Cardiac fibroblast (primary cell): ENCODE measurements at regions not wholly inside any gene's neighbourhood (a gene's known extent, or its start where the extent isn't known, plus 50 kb on each side); places are given as distances from the start of the nearest gene placed in this dataset.

ENCODE experiments used
- DNase-seq, 2 donors: peaks; one replicate each; pipeline versions ENCODE4 v3.0.0 to v3.0.0-alpha.2; 2010; ENCODE audit warnings: low read depth in 2 of 2
- H3K4me3 ChIP-seq, 2 donors: replicated peaks in 1 of 2; 1 replicate in 1 of 2; 2 replicates in 1 of 2; pipeline ENCODE4 v1.5.1; 2011; ENCODE audit warnings: low read depth in 2 of 2, low read length in 2 of 2, mild to moderate bottlenecking in 2 of 2, moderate library complexity in 1 of 2
- TF ChIP-seq, protein P1 (sequence below): IDR thresholded peaks from one replicate; pipeline ENCODE4 v1.5.1; 2011; ENCODE audit warnings: low read depth, mild to moderate bottlenecking, low read length, inconsistent platforms

DNA sequence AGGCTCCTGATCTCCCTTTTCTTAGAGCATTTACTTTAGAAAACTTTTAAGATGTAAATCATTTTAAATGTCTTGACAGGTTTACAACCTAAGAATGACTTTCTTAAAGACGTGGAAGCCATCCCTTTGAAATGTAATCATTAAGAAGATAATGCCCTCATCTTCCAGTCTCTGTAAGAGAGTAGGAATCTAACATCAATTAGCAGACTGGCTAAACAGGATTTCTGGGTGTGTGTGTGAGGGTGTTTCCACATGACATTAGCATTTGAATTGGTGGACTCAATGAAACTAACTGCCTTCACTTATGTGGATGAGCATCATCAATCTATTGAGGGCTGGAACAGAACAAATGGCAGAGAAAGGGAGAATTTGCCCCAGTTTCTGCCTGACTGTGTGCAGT lies 329.5 kb downstream of the RPL10L start:
- H3K4me3 ChIP-seq = no peak overlapping the region
- no peak for DNase-seq
- TF ChIP-seq, protein P1, sequence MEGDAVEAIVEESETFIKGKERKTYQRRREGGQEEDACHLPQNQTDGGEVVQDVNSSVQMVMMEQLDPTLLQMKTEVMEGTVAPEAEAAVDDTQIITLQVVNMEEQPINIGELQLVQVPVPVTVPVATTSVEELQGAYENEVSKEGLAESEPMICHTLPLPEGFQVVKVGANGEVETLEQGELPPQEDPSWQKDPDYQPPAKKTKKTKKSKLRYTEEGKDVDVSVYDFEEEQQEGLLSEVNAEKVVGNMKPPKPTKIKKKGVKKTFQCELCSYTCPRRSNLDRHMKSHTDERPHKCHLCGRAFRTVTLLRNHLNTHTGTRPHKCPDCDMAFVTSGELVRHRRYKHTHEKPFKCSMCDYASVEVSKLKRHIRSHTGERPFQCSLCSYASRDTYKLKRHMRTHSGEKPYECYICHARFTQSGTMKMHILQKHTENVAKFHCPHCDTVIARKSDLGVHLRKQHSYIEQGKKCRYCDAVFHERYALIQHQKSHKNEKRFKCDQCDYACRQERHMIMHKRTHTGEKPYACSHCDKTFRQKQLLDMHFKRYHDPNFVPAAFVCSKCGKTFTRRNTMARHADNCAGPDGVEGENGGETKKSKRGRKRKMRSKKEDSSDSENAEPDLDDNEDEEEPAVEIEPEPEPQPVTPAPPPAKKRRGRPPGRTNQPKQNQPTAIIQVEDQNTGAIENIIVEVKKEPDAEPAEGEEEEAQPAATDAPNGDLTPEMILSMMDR = no peak

DNA sequence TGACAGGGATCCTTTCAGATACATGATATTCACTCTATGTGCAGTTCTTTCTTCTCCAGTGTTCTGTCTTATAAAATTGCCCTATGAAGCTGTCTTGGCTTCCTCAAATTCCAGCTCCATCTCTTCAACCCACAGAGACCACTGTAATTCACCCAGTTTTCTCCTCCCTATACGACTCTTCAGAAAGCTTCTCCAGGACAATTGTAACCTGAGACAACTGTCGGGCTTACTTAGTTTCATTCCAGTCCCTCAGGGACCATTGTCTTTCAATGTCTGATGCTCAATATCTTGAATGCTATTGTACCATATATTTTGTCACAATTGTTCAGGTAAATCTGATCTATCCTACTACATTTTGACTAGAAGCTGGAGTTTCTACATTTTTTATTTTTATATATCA lies 345.3 kb downstream of the RPL10L start:
- H3K4me3 ChIP-seq = no peak overlapping the region
- no peak for DNase-seq
- TF ChIP-seq, protein P1 = no peak

DNA sequence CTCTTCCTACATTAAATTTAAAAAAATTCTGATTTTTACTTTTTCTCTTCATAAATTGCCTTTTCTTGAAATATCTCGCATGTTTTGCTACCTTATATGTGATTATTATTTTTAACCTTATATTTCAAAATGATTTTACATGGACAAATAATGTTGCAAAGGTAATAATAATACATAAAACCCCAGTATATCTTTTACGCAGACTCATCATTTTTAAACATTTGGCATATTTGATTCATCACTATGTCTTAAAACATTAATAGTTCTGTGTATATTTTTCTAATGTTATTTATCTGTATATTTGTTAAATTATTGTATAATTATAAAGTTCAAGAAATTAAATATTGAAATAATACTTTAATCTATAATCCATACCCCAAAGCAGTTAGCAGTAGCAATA lies 350.8 kb downstream of the RPL10L start:
- TF ChIP-seq, protein P1 = no peak
- DNase-seq = no peak
- no peak overlapping the region for H3K4me3 ChIP-seq

DNA sequence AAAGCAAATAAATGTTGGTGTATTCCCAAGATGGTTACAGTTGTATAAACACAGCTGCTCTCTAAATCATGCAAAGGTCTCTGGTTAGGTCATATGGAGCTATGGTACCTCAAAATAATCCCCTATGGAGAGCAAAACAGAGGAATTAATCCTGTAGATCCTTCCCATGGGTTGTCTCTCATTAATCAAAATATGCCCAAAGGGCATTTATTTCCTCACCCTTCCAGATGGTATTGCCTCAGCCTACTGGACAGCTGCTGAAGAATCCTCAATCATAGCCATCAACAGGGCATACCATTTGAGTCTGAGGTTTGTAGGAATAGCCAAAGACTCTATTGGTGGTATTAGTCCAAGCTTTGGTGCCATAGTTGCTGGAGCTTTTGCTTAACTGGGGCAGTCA lies 360.9 kb downstream of the RPL10L start:
- DNase-seq = no peak

DNA sequence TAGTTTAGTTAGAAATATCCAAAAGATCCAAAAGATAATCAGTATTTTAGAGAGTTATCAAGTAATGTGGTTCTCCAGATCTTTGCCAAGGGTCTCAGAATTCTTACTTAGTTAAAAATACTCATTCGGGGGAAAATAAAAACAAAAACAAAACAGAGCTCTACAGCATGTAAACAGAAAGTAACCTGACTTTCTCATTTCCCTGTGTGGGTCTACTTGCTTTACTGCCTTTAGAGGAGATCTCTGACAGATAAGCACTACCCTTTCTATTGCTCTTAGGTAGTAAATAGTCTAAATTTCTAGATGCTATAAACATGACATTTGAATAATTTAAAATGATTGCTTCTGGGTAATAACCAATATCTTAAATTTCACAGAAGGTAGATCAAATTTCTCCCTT lies 371.8 kb downstream of the RPL10L start:
- DNase-seq = no peak
- TF ChIP-seq, protein P1 = no peak
- H3K4me3 ChIP-seq = no peak overlapping the region

More for the DNA sequence above, 360.9 kb downstream of the RPL10L start:
- no peak overlapping the region for H3K4me3 ChIP-seq
- TF ChIP-seq, protein P1 = no peak

DNA sequence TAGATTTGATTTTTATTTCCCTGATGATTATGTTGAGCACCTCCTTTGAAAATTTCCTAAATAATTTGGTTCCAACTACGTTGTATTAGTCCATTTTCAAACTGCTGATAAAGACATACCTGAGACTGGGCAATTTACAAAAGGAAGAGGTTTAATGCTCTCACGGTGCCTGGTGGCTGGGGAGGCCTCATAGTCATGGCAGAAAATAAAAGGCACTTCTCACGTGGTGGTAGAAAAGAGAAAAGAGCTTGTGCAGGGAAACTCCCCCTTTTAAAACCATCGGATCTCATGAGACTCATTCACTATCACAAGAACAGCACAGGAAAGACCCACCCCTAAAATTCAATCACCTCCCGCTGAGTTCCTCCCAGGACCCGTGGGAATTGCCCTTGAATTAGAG lies 372.3 kb downstream of the RPL10L start:
- DNase-seq = no peak
- no peak overlapping the region for H3K4me3 ChIP-seq
- TF ChIP-seq, protein P1 = no peak

DNA sequence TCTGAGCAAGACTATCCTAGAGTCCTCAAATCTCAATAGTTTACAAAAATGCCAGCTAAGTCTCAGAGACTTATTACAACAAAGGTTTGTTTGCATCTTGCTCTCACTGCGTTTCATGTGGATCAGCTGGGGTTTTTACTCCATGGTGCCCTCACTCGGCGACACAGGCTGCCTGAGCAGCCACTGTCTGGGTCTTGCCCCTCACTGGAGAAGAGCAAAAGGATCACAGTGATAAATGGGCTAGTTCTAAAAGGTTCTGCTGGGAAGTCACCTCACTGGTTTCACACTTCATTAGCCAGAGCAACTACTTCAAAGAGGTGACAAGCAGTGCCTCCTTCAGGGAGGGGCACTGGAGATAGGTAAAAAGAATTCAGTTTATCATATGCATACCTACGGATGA lies 392.0 kb downstream of the RPL10L start:
- no peak overlapping the region for H3K4me3 ChIP-seq
- no peak for DNase-seq
- TF ChIP-seq, protein P1 = no peak
